ENCODE measurements at regions not wholly inside any gene's neighbourhood (a gene's known extent, or its start where the extent isn't known, plus 50 kb on each side); places are given as distances from the start of the nearest gene placed in this dataset.

GRCh38 chr3:74345701-74346100 lies 268.8 kb downstream of the CNTN3 start:
- H3K4me1 ChIP-seq (ENCODE audit: control insufficient read depth, low read length): no peaks in the 10 kb centered on the region
- TF ChIP-seq EZH2phosphoT487 (IDR thresholded peaks at IDR 0.05; ENCODE audit: borderline replicate concordance, low read length): no peak
- TF ChIP-seq CTCF (IDR thresholded peaks at IDR 0.05; ENCODE audit: low read depth, low read length, poor library complexity, severe bottlenecking): no peak
- H3K79me2 ChIP-seq (ENCODE audit: control insufficient read depth, low read length): no peaks in the 10 kb centered on the region
- H3K9me2 ChIP-seq (replicated peaks; ENCODE audit: control insufficient read depth, low read length): no peaks in the 10 kb centered on the region
- H3K4me3 ChIP-seq (ENCODE audit: low read length): no peak overlapping the region
- H3K4me2 ChIP-seq (ENCODE audit: low read length): no peak overlapping the region
- no peaks in the 10 kb centered on the region for H3K9me3 ChIP-seq (ENCODE audit: control insufficient read depth, insufficient read depth, low read length)
- no peaks in the 10 kb centered on the region for H3K36me3 ChIP-seq (ENCODE audit: control insufficient read depth, low read length)
- H3K27me3 ChIP-seq (ENCODE audit: control insufficient read depth, low read length): no peaks in the 10 kb centered on the region
- H4K20me1 ChIP-seq (ENCODE audit: control insufficient read depth, insufficient read depth, low read depth, low read length): no peaks in the 10 kb centered on the region
- no peaks in the 10 kb centered on the region for H3F3A ChIP-seq (ENCODE audit: control insufficient read depth, insufficient read depth)
- no peak overlapping the region for H3K27ac ChIP-seq (ENCODE audit: low read depth, low read length)

DNA sequence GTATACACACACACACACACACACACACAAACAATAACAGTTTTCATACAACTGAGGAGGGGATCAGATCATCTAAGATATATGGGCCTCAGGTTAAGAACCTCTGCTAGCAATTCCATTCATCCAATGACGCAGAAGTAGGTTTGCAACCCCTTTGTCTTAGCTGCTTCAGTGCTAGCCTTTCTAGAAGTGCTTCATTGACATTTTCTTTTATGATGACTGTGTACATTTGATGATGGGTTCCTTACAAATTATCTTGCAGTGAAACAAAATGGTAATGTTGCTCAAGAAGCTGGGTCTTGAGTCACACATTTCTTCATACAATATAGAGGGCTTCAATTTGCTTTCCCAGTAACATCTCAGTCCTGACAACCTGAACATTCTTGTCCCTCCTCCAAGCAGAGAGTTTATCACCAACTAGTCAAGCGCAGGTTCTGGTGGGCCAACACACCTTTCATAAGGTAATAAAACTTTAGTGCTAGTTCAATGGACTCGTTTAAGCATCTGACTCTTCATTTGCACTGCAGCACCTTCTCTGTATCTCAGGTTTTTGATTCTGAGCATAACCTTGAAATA lies 269.5 kb downstream of the CNTN3 start:
- TF ChIP-seq CTCF (IDR thresholded peaks at IDR 0.05; ENCODE audit: low read depth, low read length, poor library complexity, severe bottlenecking) (no peak), EZH2phosphoT487 (IDR thresholded peaks at IDR 0.05; ENCODE audit: borderline replicate concordance, low read length) (no peak)
- no peak overlapping the region for H3K27ac ChIP-seq (ENCODE audit: low read depth, low read length)
- no peaks in the 10 kb centered on the region for H3K9me3 ChIP-seq (ENCODE audit: control insufficient read depth, insufficient read depth, low read length)
- H3K4me3 ChIP-seq (ENCODE audit: low read length): no peak overlapping the region
- no peaks in the 10 kb centered on the region for H3K36me3 ChIP-seq (ENCODE audit: control insufficient read depth, low read length)
- H4K20me1 ChIP-seq (ENCODE audit: control insufficient read depth, insufficient read depth, low read depth, low read length): no peaks in the 10 kb centered on the region
- H3K79me2 ChIP-seq (ENCODE audit: control insufficient read depth, low read length): no peaks in the 10 kb centered on the region
- H3F3A ChIP-seq (ENCODE audit: control insufficient read depth, insufficient read depth): no peaks in the 10 kb centered on the region
- H3K9me2 ChIP-seq (replicated peaks; ENCODE audit: control insufficient read depth, low read length): no peaks in the 10 kb centered on the region
- H3K4me2 ChIP-seq (ENCODE audit: low read length): no peak overlapping the region
- no peaks in the 10 kb centered on the region for H3K27me3 ChIP-seq (ENCODE audit: control insufficient read depth, low read length)
- no peaks in the 10 kb centered on the region for H3K4me1 ChIP-seq (ENCODE audit: control insufficient read depth, low read length)

- Histone ChIP-seq H3K27ac (ENCODE audit: low read depth, low read length) (no peak overlapping the region), H3K9me3 (ENCODE audit: control insufficient read depth, insufficient read depth, low read length) (no peaks in the 10 kb centered on the region), H3K4me1 (ENCODE audit: control insufficient read depth, low read length) (no peaks in the 10 kb centered on the region), H3K4me2 (ENCODE audit: low read length) (no peak overlapping the region), H3K79me2 (ENCODE audit: control insufficient read depth, low read length) (no peaks in the 10 kb centered on the region), H3K9me2 (replicated peaks; ENCODE audit: control insufficient read depth, low read length) (no peaks in the 10 kb centered on the region), H3F3A (ENCODE audit: control insufficient read depth, insufficient read depth) (no peaks in the 10 kb centered on the region), H4K20me1 (ENCODE audit: control insufficient read depth, insufficient read depth, low read depth, low read length) (no peaks in the 10 kb centered on the region), H3K27me3 (ENCODE audit: control insufficient read depth, low read length) (no peaks in the 10 kb centered on the region), H3K4me3 (ENCODE audit: low read length) (no peak overlapping the region), H3K36me3 (ENCODE audit: control insufficient read depth, low read length) (no peaks in the 10 kb centered on the region)
- TF ChIP-seq EZH2phosphoT487 (IDR thresholded peaks at IDR 0.05; ENCODE audit: borderline replicate concordance, low read length): no peak
- TF ChIP-seq CTCF (IDR thresholded peaks at IDR 0.05; ENCODE audit: low read depth, low read length, poor library complexity, severe bottlenecking): no peak
Measured at GRCh38 chr3:74343391-74343790, 271.1 kb downstream of the CNTN3 start.
